ENCODE measurements at regions not wholly inside any gene's neighbourhood (a gene's known extent, or its start where the extent isn't known, plus 50 kb on each side); places are given as distances from the start of the nearest gene placed in this dataset.

GRCh38 chr11:15406851-15407351 lies 292.2 kb downstream of the INSC start:
- in situ Hi-C loops (cut with HindIII; ENCODE audit: low pct_unique_long_range_greater_than_20kb, low sequenced_read_pairs): no loop called here
- CTCF ChIA-PET: no interaction called here
- H3K27ac ChIP-seq (ENCODE audit: low read length): no peak overlapping the region
- no peaks in the 10 kb centered on the region for H3K9me3 ChIP-seq (ENCODE audit: control insufficient read depth, insufficient read depth, low read depth, low read length)
- no peaks in the 10 kb centered on the region for H3K36me3 ChIP-seq (ENCODE audit: control insufficient read depth, insufficient read depth, low read length)
- H3K27me3 ChIP-seq (ENCODE audit: control insufficient read depth, insufficient read depth, low read length): no peaks in the 10 kb centered on the region
- no TSS peak for BruUV-seq (replicated peaks)
- H3K4me1 ChIP-seq (ENCODE audit: control insufficient read depth, insufficient read depth, low read length): no peaks in the 10 kb centered on the region
- ATAC-seq (no peak), DNase-seq (ENCODE audit: low read depth, low spot score) (no peak)
- POLR2A ChIA-PET: no interaction called here
- intact Hi-C loops (cut with micrococcal nuclease; ENCODE audit: unreplicated experiment): no loop called here
- H3K4me3 ChIP-seq (ENCODE audit: low read depth in 2 of 2, low read length in 2 of 2): no peak overlapping the region
- TF ChIP-seq CTCF (IDR thresholded peaks at IDR 0.05): no peak
- no peak for TF ChIP-seq TCF7L2 (IDR thresholded peaks at IDR 0.05; ENCODE audit: low read depth, low read length)
- TF ChIP-seq REST (IDR thresholded peaks at IDR 0.05; ENCODE audit: insufficient read depth in 1 of 2, low read depth in 2 of 2, low read length in 1 of 2): no peak
- TF ChIP-seq POLR2AphosphoS5 (IDR thresholded peaks at IDR 0.05; ENCODE audit: low read depth, low read length): no peak
- no peak for TF ChIP-seq SIN3A (IDR thresholded peaks at IDR 0.05; ENCODE audit: borderline replicate concordance, insufficient read depth, low read depth, low read length)

GRCh38 chr11:15412054-15412453 lies 297.3 kb downstream of the INSC start:
- ATAC-seq (no peak), DNase-seq (ENCODE audit: low read depth, low spot score) (no peak)
- POLR2A ChIA-PET: no interaction called here
- in situ Hi-C loops (cut with HindIII; ENCODE audit: low pct_unique_long_range_greater_than_20kb, low sequenced_read_pairs) (no loop called here), intact Hi-C loops (cut with micrococcal nuclease; ENCODE audit: unreplicated experiment) (no loop called here)
- H3K9me3 ChIP-seq (ENCODE audit: control insufficient read depth, insufficient read depth, low read depth, low read length): no peaks in the 10 kb centered on the region
- H3K27ac ChIP-seq (ENCODE audit: low read length): no peak overlapping the region
- no peaks in the 10 kb centered on the region for H3K4me1 ChIP-seq (ENCODE audit: control insufficient read depth, insufficient read depth, low read length)
- BruUV-seq (replicated peaks): no TSS peak
- H3K4me3 ChIP-seq (ENCODE audit: low read depth in 2 of 2, low read length in 2 of 2): no peak overlapping the region
- no peaks in the 10 kb centered on the region for H3K27me3 ChIP-seq (ENCODE audit: control insufficient read depth, insufficient read depth, low read length)
- TF ChIP-seq CTCF (IDR thresholded peaks at IDR 0.05): no peak
- no peak for TF ChIP-seq POLR2AphosphoS5 (IDR thresholded peaks at IDR 0.05; ENCODE audit: low read depth, low read length)
- TF ChIP-seq TCF7L2 (IDR thresholded peaks at IDR 0.05; ENCODE audit: low read depth, low read length): no peak
- H3K36me3 ChIP-seq (ENCODE audit: control insufficient read depth, insufficient read depth, low read length): no peaks in the 10 kb centered on the region
- CTCF ChIA-PET: no interaction called here

Measured in Panc1 (cell line).